ENCODE measurements at regions not wholly inside any gene's neighbourhood (a gene's known extent, or its start where the extent isn't known, plus 50 kb on each side); places are given as distances from the start of the nearest gene placed in this dataset.

GRCh38 chr11:71089571-71089970 lies 162.8 kb downstream of the SHANK2 start:
- TF ChIP-seq CTCF (conservative IDR thresholded peaks at IDR 0.05 in 1 of 2, IDR thresholded peaks at IDR 0.05 in 1 of 2; ENCODE audit: extremely low read depth in 1 of 2, insufficient read depth in 1 of 2, low read depth in 1 of 2, low read length in 2 of 2) (no peak), EZH2 (IDR thresholded peaks at IDR 0.05; ENCODE audit: borderline replicate concordance, low read length) (no peak)
